ENCODE measurements at regions not wholly inside any gene's neighbourhood (a gene's known extent, or its start where the extent isn't known, plus 50 kb on each side); places are given as distances from the start of the nearest gene placed in this dataset.

GRCh38 chr1:11426617-11427016 lies 52.3 kb upstream of the DISP3 start:
- TF ChIP-seq CTCF (IDR thresholded peaks at IDR 0.05; ENCODE audit: low read length) (no peak), EZH2 (IDR thresholded peaks at IDR 0.05; ENCODE audit: borderline replicate concordance, low read length) (no peak)

Measured in OCI-LY1 (cell line).